HG03342 (cell line): ENCODE measurements at regions not wholly inside any gene's neighbourhood (a gene's known extent, or its start where the extent isn't known, plus 50 kb on each side); places are given as distances from the start of the nearest gene placed in this dataset.
"Not testable (repeated sequence)": the region's sequence is repeated elsewhere in the genome, so short reads cannot be mapped to it uniquely, and the experiment has no call there.

Experiments used
- ATAC-seq: cut with Tn5 transposase; IDR thresholded peaks from one replicate; pipeline ENCODE4 v1.9.1; 2021; ENCODE audit warnings: mild to moderate bottlenecking, moderate library complexity; ENCODE audit not compliant: unreplicated experiment

- no peak for ATAC-seq
Measured at GRCh38 chr12:107144441-107144840, 51.1 kb upstream of the CRY1 start.

- no peak for ATAC-seq
Measured at GRCh38 chr12:107144990-107145389, 51.6 kb upstream of the CRY1 start.

GRCh38 chr12:107145397-107145796 lies 52.0 kb upstream of the CRY1 start:
- ATAC-seq, result no peak

GRCh38 chr12:107148107-107148506 lies 54.8 kb upstream of the CRY1 start:
- ATAC-seq, result no peak

GRCh38 chr12:107152315-107152714 lies 59.0 kb upstream of the CRY1 start:
- no peak for ATAC-seq

GRCh38 chr12:107159384-107159900 lies 66.1 kb upstream of the CRY1 start:
- ATAC-seq, result no peak

- no peak for ATAC-seq
Measured at GRCh38 chr12:107163413-107163812, 70.1 kb upstream of the CRY1 start.

GRCh38 chr12:107164392-107164791 lies 71.0 kb upstream of the CRY1 start:
- ATAC-seq, result no peak

GRCh38 chr12:107165581-107165980 lies 72.2 kb upstream of the CRY1 start:
- ATAC-seq, result no peak

GRCh38 chr12:107167756-107168155 lies 74.4 kb upstream of the CRY1 start:
- no peak for ATAC-seq

GRCh38 chr12:107169200-107169599 lies 75.9 kb upstream of the CRY1 start:
- no peak for ATAC-seq

GRCh38 chr12:107178776-107179175 lies 85.4 kb upstream of the CRY1 start:
- no peak for ATAC-seq

GRCh38 chr12:107179871-107180270 lies 86.5 kb upstream of the CRY1 start:
- ATAC-seq, result no peak

GRCh38 chr12:107180272-107180671 lies 86.9 kb upstream of the CRY1 start:
- no peak for ATAC-seq

- ATAC-seq, result no peak
Measured at GRCh38 chr12:107184359-107184930, 91.1 kb upstream of the CRY1 start.

- no peak for ATAC-seq
Measured at GRCh38 chr12:107196681-107197080, 103.3 kb upstream of the CRY1 start.

- ATAC-seq, result no peak
Measured at GRCh38 chr12:107200394-107200793, 107.0 kb upstream of the CRY1 start.

- no peak for ATAC-seq
Measured at GRCh38 chr12:107207931-107208525, 114.7 kb upstream of the CRY1 start.

GRCh38 chr12:107209700-107210099 lies 116.4 kb upstream of the CRY1 start:
- not testable (repeated sequence) for ATAC-seq

GRCh38 chr12:107214373-107214773 lies 121.0 kb upstream of the CRY1 start:
- ATAC-seq, result not testable (repeated sequence)

- ATAC-seq, result not testable (repeated sequence)
Measured at GRCh38 chr12:107216411-107216810, 123.1 kb upstream of the CRY1 start.

- no peak for ATAC-seq
Measured at GRCh38 chr12:107219301-107219700, 126.0 kb upstream of the CRY1 start.

- ATAC-seq, result no peak
Measured at GRCh38 chr12:107221913-107222312, 128.6 kb upstream of the CRY1 start.
